GM12878 (cell line): ENCODE measurements at regions not wholly inside any gene's neighbourhood (a gene's known extent, or its start where the extent isn't known, plus 50 kb on each side); places are given as distances from the start of the nearest gene placed in this dataset.

Experiments used
- BCL11A ChIP-seq: IDR thresholded peaks from 2 replicates; pipeline ENCODE4 v1.6.1; 2011; ENCODE audit warnings: low read depth, low read length
- CTCF ChIP-seq, 3 experiments: IDR thresholded peaks in 2 of 3; conservative IDR thresholded peaks in 1 of 3; 2 replicates each; pipeline ENCODE4 v1.5.1; 2011; ENCODE audit warnings: low read depth in 3 of 3, low read length in 3 of 3, mild to moderate bottlenecking in 3 of 3, control low read depth in 2 of 3, moderate library complexity in 2 of 3, inconsistent platforms in 1 of 3, mixed read lengths in 1 of 3; ENCODE audit not compliant: control insufficient read depth in 2 of 3, insufficient read depth in 1 of 3; ENCODE audit errors: extremely low read depth in 1 of 3
- EP300 ChIP-seq, 2 experiments: fragments of 150-350 bp in 1 of 2; IDR thresholded peaks; 2 replicates each; pipeline ENCODE4 v1.6.1; 2011 to 2012; ENCODE audit warnings: low read depth in 2 of 2, low read length in 2 of 2, borderline replicate concordance in 1 of 2, improper control_type of control experiment in 1 of 2, inconsistent platforms in 1 of 2; ENCODE audit not compliant: control insufficient read depth in 1 of 2
- POLR2AphosphoS2 ChIP-seq: IDR thresholded peaks from 2 replicates; pipeline ENCODE4 v1.6.1; 2011; ENCODE audit warnings: low read depth, mild to moderate bottlenecking, low read length, improper control_type of control experiment, moderate library complexity
- SIN3A ChIP-seq: IDR thresholded peaks from 2 replicates; pipeline ENCODE4 v1.6.1; 2012; ENCODE audit warnings: low read depth, low read length, improper control_type of control experiment
- SRF ChIP-seq, 2 experiments: IDR thresholded peaks; 2 replicates each; pipeline ENCODE4 v1.6.1; 2011; ENCODE audit warnings: low read depth in 2 of 2, low read length in 2 of 2, mild to moderate bottlenecking in 1 of 2, moderate library complexity in 1 of 2
- TCF7 ChIP-seq: IDR thresholded peaks from 2 replicates; pipeline ENCODE4 v1.6.1; 2014; ENCODE audit warnings: antibody characterized with exemption, borderline replicate concordance

- TF ChIP-seq CTCF (IDR thresholded peaks at IDR 0.05 in 2 of 3, conservative IDR thresholded peaks at IDR 0.05 in 1 of 3; ENCODE audit: control insufficient read depth in 2 of 3, extremely low read depth in 1 of 3, insufficient read depth in 1 of 3, low read depth in 3 of 3, low read length in 3 of 3): no peak
- TF ChIP-seq TCF7: no peak
- TF ChIP-seq POLR2AphosphoS2: no peak
- TF ChIP-seq BCL11A: no peak
- TF ChIP-seq SRF (IDR thresholded peaks at IDR 0.05; ENCODE audit: low read depth in 2 of 2, low read length in 2 of 2): no peak
- no peak for TF ChIP-seq SIN3A
- TF ChIP-seq EP300 (IDR thresholded peaks at IDR 0.05; ENCODE audit: borderline replicate concordance in 1 of 2, control insufficient read depth in 1 of 2, low read depth in 2 of 2, low read length in 2 of 2): no peak
These were observed 545.9 kb upstream of the SEL1L start for GRCh38 chr14:82079553-82079952.
